ENCODE measurements at regions not wholly inside any gene's neighbourhood (a gene's known extent, or its start where the extent isn't known, plus 50 kb on each side); places are given as distances from the start of the nearest gene placed in this dataset.
A peak's percentile ranks its signal among the peaks of the same experiment; 100 is the strongest.

DNA sequence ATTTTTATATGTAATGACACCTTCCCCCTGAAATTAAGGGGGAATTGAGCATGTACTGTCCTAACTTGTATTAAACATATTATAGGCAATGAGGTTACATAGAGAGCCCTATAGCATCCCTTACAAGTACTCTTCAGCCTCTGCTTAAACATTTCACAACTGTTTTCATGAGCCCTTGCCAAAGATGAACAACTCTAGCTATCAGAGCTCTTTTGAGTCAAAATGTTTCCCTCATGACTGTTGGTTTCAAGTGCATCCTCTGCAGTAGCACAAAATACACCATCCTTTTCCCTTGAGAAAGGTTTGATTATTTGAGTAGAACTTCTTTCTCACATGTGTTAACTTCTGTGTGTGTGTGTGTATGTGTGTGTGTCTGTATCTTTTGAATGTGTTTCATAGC lies 1157.6 kb upstream of the CELF2 start:
- Histone ChIP-seq H3K4me1 (ENCODE audit: control insufficient read depth, insufficient read depth, low read length) (no peaks in the 10 kb centered on the region), H2BK20ac (ENCODE audit: low read depth, low read length) (no peak overlapping the region), H3K27me3 (ENCODE audit: control insufficient read depth, insufficient read depth, low read length) (no peaks in the 10 kb centered on the region), H3K36me3 (ENCODE audit: control insufficient read depth, insufficient read depth, low read length) (no peaks in the 10 kb centered on the region), H3K9me3 (ENCODE audit: control insufficient read depth, insufficient read depth, low read length) (no peaks in the 10 kb centered on the region), H4K20me1 (ENCODE audit: insufficient read depth, low read length) (no peaks in the 10 kb centered on the region), H3K79me1 (ENCODE audit: low read depth in 1 of 2, low read length in 2 of 2) (no peaks in the 10 kb centered on the region), H2BK120ac (ENCODE audit: low read depth, low read length) (no peak overlapping the region), H4K8ac (ENCODE audit: low read depth in 2 of 2, low read length in 2 of 2) (no peak overlapping the region), H3K18ac (ENCODE audit: low read depth, low read length) (no peak overlapping the region), H3K23ac (ENCODE audit: low read depth, low read length) (no peak overlapping the region), H3K56ac (ENCODE audit: extremely low read depth, insufficient read depth, low read length) (no peak overlapping the region), H3K4ac (ENCODE audit: low read depth, low read length) (no peak overlapping the region), H3K9ac (ENCODE audit: low read depth, low read length) (no peak overlapping the region), H4K91ac (ENCODE audit: insufficient read depth, low read depth, low read length) (no peak overlapping the region), H2BK15ac (ENCODE audit: low read depth, low read length) (no peak overlapping the region), H3K14ac (replicated peaks; ENCODE audit: low read depth, low read length) (no peak overlapping the region), H4K5ac (ENCODE audit: low read depth, low read length) (no peak overlapping the region), H2BK5ac (ENCODE audit: low read depth, low read length, poor library complexity, severe bottlenecking) (no peak overlapping the region), H2AK9ac (replicated peaks; ENCODE audit: low read depth, low read length, poor library complexity) (no peak overlapping the region), H3K4me3 (ENCODE audit: insufficient read depth, low read depth, low read length) (no peak overlapping the region), H3K27ac (ENCODE audit: insufficient read depth, low read length) (no peak overlapping the region), H2AFZ (replicated peaks; ENCODE audit: low read length, poor library complexity) (no peak overlapping the region), H3K9me1 (ENCODE audit: insufficient read depth, low read length) (no peaks in the 10 kb centered on the region), H3K4me2 (ENCODE audit: low read depth, low read length) (no peak overlapping the region), H2AK5ac (ENCODE audit: low read depth, low read length) (no peak overlapping the region)
- intact Hi-C loops (cut with micrococcal nuclease): no loop called here
- in situ Hi-C loops (cut with MboI; ENCODE audit: low sequenced_read_pairs): no loop called here
- TF ChIP-seq RFX5 (IDR thresholded peaks at IDR 0.05; ENCODE audit: low read depth, low read length) (no peak), BHLHE40 (IDR thresholded peaks at IDR 0.05; ENCODE audit: low read depth, low read length) (no peak), MXI1 (IDR thresholded peaks at IDR 0.05; ENCODE audit: borderline replicate concordance, low read depth, low read length) (no peak), CHD1 (IDR thresholded peaks at IDR 0.05; ENCODE audit: low read depth, low read length) (no peak), RCOR1 (IDR thresholded peaks at IDR 0.05; ENCODE audit: insufficient replicate concordance, low read length) (no peak), FOS (IDR thresholded peaks at IDR 0.05; ENCODE audit: low read depth, low read length) (no peak), SMC3 (IDR thresholded peaks at IDR 0.05; ENCODE audit: low read depth, low read length) (no peak), NFE2L2 (IDR thresholded peaks at IDR 0.05; ENCODE audit: low read depth, low read length) (no peak), RAD21 (IDR thresholded peaks at IDR 0.05; ENCODE audit: low read length) (no peak), MAFK (IDR thresholded peaks at IDR 0.05; ENCODE audit: low read depth, low read length) (no peak), MAZ (IDR thresholded peaks at IDR 0.05; ENCODE audit: borderline replicate concordance, low read depth, low read length) (no peak), CEBPB (IDR thresholded peaks at IDR 0.05; ENCODE audit: low read depth, low read length) (no peak)
- TF ChIP-seq, protein P1, sequence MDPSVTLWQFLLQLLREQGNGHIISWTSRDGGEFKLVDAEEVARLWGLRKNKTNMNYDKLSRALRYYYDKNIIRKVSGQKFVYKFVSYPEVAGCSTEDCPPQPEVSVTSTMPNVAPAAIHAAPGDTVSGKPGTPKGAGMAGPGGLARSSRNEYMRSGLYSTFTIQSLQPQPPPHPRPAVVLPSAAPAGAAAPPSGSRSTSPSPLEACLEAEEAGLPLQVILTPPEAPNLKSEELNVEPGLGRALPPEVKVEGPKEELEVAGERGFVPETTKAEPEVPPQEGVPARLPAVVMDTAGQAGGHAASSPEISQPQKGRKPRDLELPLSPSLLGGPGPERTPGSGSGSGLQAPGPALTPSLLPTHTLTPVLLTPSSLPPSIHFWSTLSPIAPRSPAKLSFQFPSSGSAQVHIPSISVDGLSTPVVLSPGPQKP (IDR thresholded peaks at IDR 0.05; ENCODE audit: borderline replicate concordance, low read depth, low read length): no peak
- TF ChIP-seq, protein P2, sequence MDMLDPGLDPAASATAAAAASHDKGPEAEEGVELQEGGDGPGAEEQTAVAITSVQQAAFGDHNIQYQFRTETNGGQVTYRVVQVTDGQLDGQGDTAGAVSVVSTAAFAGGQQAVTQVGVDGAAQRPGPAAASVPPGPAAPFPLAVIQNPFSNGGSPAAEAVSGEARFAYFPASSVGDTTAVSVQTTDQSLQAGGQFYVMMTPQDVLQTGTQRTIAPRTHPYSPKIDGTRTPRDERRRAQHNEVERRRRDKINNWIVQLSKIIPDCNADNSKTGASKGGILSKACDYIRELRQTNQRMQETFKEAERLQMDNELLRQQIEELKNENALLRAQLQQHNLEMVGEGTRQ (IDR thresholded peaks at IDR 0.05; ENCODE audit: low read depth, low read length): no peak
- TF ChIP-seq, protein P3, sequence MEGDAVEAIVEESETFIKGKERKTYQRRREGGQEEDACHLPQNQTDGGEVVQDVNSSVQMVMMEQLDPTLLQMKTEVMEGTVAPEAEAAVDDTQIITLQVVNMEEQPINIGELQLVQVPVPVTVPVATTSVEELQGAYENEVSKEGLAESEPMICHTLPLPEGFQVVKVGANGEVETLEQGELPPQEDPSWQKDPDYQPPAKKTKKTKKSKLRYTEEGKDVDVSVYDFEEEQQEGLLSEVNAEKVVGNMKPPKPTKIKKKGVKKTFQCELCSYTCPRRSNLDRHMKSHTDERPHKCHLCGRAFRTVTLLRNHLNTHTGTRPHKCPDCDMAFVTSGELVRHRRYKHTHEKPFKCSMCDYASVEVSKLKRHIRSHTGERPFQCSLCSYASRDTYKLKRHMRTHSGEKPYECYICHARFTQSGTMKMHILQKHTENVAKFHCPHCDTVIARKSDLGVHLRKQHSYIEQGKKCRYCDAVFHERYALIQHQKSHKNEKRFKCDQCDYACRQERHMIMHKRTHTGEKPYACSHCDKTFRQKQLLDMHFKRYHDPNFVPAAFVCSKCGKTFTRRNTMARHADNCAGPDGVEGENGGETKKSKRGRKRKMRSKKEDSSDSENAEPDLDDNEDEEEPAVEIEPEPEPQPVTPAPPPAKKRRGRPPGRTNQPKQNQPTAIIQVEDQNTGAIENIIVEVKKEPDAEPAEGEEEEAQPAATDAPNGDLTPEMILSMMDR (conservative IDR thresholded peaks at IDR 0.05; ENCODE audit: low read depth, low read length): no peak
- BruUV-seq (replicated peaks): no TSS peak
- ATAC-seq (ENCODE audit: low read depth) (no peak), DNase-seq (peak; percentile 13)
- dilution Hi-C loops (cut with HindIII; ENCODE audit: low sequenced_read_pairs, unreplicated experiment): no loop called here
- CTCF ChIA-PET: no interaction called here
- POLR2A ChIA-PET (ENCODE audit: unreplicated experiment): no interaction called here

Measured in IMR-90 (cell line).